ENCODE measurements at regions not wholly inside any gene's neighbourhood (a gene's known extent, or its start where the extent isn't known, plus 50 kb on each side); places are given as distances from the start of the nearest gene placed in this dataset.
"Not testable (repeated sequence)": the region's sequence is repeated elsewhere in the genome, so short reads cannot be mapped to it uniquely, and the experiment has no call there.

- Mint-ChIP-seq H3K36me3 (ENCODE audit: low read depth) (no peaks in the 10 kb centered on the region), H3K27me3 (peaks cover 4% of the 10 kb centered on the region), H3K4me3 (no peak overlapping the region), H3K27ac (no peak overlapping the region), H3K4me1 (no peaks in the 10 kb centered on the region), H3K9me3 (no peaks in the 10 kb centered on the region)
- no peak for DNase-seq
- POLR2A ChIA-PET, result no interaction called here
- CTCF ChIA-PET, result no interaction called here
Measured at GRCh38 chr22:49400136-49400940, 427.3 kb downstream of the BRD1 start.

- H3K4me1 Mint-ChIP-seq, result no peaks in the 10 kb centered on the region
- CTCF ChIA-PET, result no interaction called here
- no peaks in the 10 kb centered on the region for H3K27me3 Mint-ChIP-seq
- no peak overlapping the region for H3K4me3 Mint-ChIP-seq
- POLR2A ChIA-PET, result no interaction called here
- H3K9me3 Mint-ChIP-seq, result peaks cover 7% of the 10 kb centered on the region
- DNase-seq, result no peak
- no peak overlapping the region for H3K27ac Mint-ChIP-seq
- no peaks in the 10 kb centered on the region for H3K36me3 Mint-ChIP-seq (ENCODE audit: low read depth)
Measured at GRCh38 chr22:49398646-49399045, 429.0 kb downstream of the BRD1 start.

GRCh38 chr22:49398115-49398514 is 429.6 kb downstream of the BRD1 start:
- Mint-ChIP-seq H3K9me3 (peaks cover 7% of the 10 kb centered on the region), H3K27ac (no peak overlapping the region)
- CTCF ChIA-PET, result no interaction called here

GRCh38 chr22:49396817-49397216 is 430.9 kb downstream of the BRD1 start:
- no peak overlapping the region for H3K4me3 Mint-ChIP-seq
- H3K36me3 Mint-ChIP-seq (ENCODE audit: low read depth), result no peaks in the 10 kb centered on the region
- no peaks in the 10 kb centered on the region for H3K27me3 Mint-ChIP-seq
- ChIA-PET CTCF (no interaction called here), POLR2A (no interaction called here)
- no peaks in the 10 kb centered on the region for H3K4me1 Mint-ChIP-seq
- H3K9me3 Mint-ChIP-seq, result peaks cover 7% of the 10 kb centered on the region
- H3K27ac Mint-ChIP-seq, result no peak overlapping the region
- DNase-seq, result no peak

More at GRCh38 chr22:49398115-49398514, 429.6 kb downstream of the BRD1 start:
- no peak overlapping the region for H3K4me3 Mint-ChIP-seq
- no peaks in the 10 kb centered on the region for H3K36me3 Mint-ChIP-seq (ENCODE audit: low read depth)
- no peak for DNase-seq
- no peaks in the 10 kb centered on the region for H3K4me1 Mint-ChIP-seq
- no peaks in the 10 kb centered on the region for H3K27me3 Mint-ChIP-seq
- POLR2A ChIA-PET, result no interaction called here

- Mint-ChIP-seq H3K36me3 (ENCODE audit: low read depth) (no peaks in the 10 kb centered on the region), H3K9me3 (peaks cover 7% of the 10 kb centered on the region), H3K4me1 (no peaks in the 10 kb centered on the region), H3K4me3 (no peak overlapping the region), H3K27ac (no peak overlapping the region), H3K27me3 (no peaks in the 10 kb centered on the region)
- ChIA-PET CTCF (interaction anchor here (0.5 kb wide), 1 partner anchor 300 kb away, joined by 4 read pairs; no protein-coding TSS in a partner anchor), POLR2A (no interaction called here)
- DNase-seq, result no peak
Measured at GRCh38 chr22:49395617-49396016, 432.1 kb downstream of the BRD1 start.

- POLR2A ChIA-PET, result not testable (repeated sequence)
Measured at GRCh38 chr22:49395062-49395461, 432.6 kb downstream of the BRD1 start.

GRCh38 chr22:49394116-49394785 is 433.4 kb downstream of the BRD1 start:
- POLR2A ChIA-PET, result no interaction called here
- H3K27ac Mint-ChIP-seq, result no peak overlapping the region
- no peak for DNase-seq
- no peak overlapping the region for H3K4me3 Mint-ChIP-seq
- CTCF ChIA-PET, result no interaction called here
- no peaks in the 10 kb centered on the region for H3K36me3 Mint-ChIP-seq (ENCODE audit: low read depth)
- no peaks in the 10 kb centered on the region for H3K4me1 Mint-ChIP-seq
- H3K9me3 Mint-ChIP-seq, result peaks cover 13% of the 10 kb centered on the region
- H3K27me3 Mint-ChIP-seq, result no peaks in the 10 kb centered on the region

More at GRCh38 chr22:49395062-49395461, 432.6 kb downstream of the BRD1 start:
- H3K27me3 Mint-ChIP-seq; H3K36me3 Mint-ChIP-seq (ENCODE audit: low read depth); H3K4me1 Mint-ChIP-seq; H3K9me3 Mint-ChIP-seq; CTCF ChIA-PET; DNase-seq; H3K27ac Mint-ChIP-seq; H3K4me3 Mint-ChIP-seq: not testable (repeated sequence)

GRCh38 chr22:49393526-49393925 is 434.1 kb downstream of the BRD1 start:
- H3K27ac Mint-ChIP-seq, result no peak overlapping the region
- CTCF ChIA-PET, result interaction anchor here (0.6 kb wide), 1 partner anchor 208 kb away, joined by 3 read pairs; no protein-coding TSS in a partner anchor
- H3K9me3 Mint-ChIP-seq, result peaks cover 16% of the 10 kb centered on the region
- DNase-seq, result no peak
- H3K4me3 Mint-ChIP-seq, result no peak overlapping the region
- POLR2A ChIA-PET, result no interaction called here
- H3K27me3 Mint-ChIP-seq, result no peaks in the 10 kb centered on the region
- no peaks in the 10 kb centered on the region for H3K4me1 Mint-ChIP-seq
- no peaks in the 10 kb centered on the region for H3K36me3 Mint-ChIP-seq (ENCODE audit: low read depth)

GRCh38 chr22:49392841-49393510 is 434.7 kb downstream of the BRD1 start:
- ChIA-PET CTCF (interaction anchor here (0.6 kb wide), 2 partner anchors 16 to 208 kb away, joined by 3 to 4 read pairs; no protein-coding TSS in a partner anchor), POLR2A (no interaction called here)
- no peak overlapping the region for H3K4me3 Mint-ChIP-seq
- H3K9me3 Mint-ChIP-seq, result peaks cover 16% of the 10 kb centered on the region
- DNase-seq, result no peak
- H3K4me1 Mint-ChIP-seq, result no peaks in the 10 kb centered on the region
- no peaks in the 10 kb centered on the region for H3K27me3 Mint-ChIP-seq
- no peak overlapping the region for H3K27ac Mint-ChIP-seq
- H3K36me3 Mint-ChIP-seq (ENCODE audit: low read depth), result no peaks in the 10 kb centered on the region

- Mint-ChIP-seq H3K9me3 (peaks cover 16% of the 10 kb centered on the region), H3K36me3 (ENCODE audit: low read depth) (no peaks in the 10 kb centered on the region), H3K27ac (no peak overlapping the region), H3K27me3 (no peaks in the 10 kb centered on the region), H3K4me1 (no peaks in the 10 kb centered on the region), H3K4me3 (no peak overlapping the region)
- CTCF ChIA-PET, result interaction anchor here (0.6 kb wide), 1 partner anchor 16 kb away, joined by 4 read pairs; no protein-coding TSS in a partner anchor
- DNase-seq, result no peak
- POLR2A ChIA-PET, result no interaction called here
Measured at GRCh38 chr22:49392247-49392646, 435.4 kb downstream of the BRD1 start.

GRCh38 chr22:49391436-49391835 is 436.2 kb downstream of the BRD1 start:
- peaks cover 16% of the 10 kb centered on the region for H3K9me3 Mint-ChIP-seq
- no peaks in the 10 kb centered on the region for H3K36me3 Mint-ChIP-seq (ENCODE audit: low read depth)
- no peaks in the 10 kb centered on the region for H3K27me3 Mint-ChIP-seq
- DNase-seq, result no peak
- H3K27ac Mint-ChIP-seq, result no peak overlapping the region
- H3K4me1 Mint-ChIP-seq, result no peaks in the 10 kb centered on the region
- H3K4me3 Mint-ChIP-seq, result no peak overlapping the region
- ChIA-PET POLR2A (no interaction called here), CTCF (no interaction called here)

GRCh38 chr22:49390954-49391353 is 436.7 kb downstream of the BRD1 start:
- DNase-seq, result no peak
- H3K9me3 Mint-ChIP-seq, result peaks cover 16% of the 10 kb centered on the region
- H3K4me3 Mint-ChIP-seq, result no peak overlapping the region
- ChIA-PET CTCF (no interaction called here), POLR2A (no interaction called here)
- no peaks in the 10 kb centered on the region for H3K27me3 Mint-ChIP-seq
- no peaks in the 10 kb centered on the region for H3K36me3 Mint-ChIP-seq (ENCODE audit: low read depth)
- no peaks in the 10 kb centered on the region for H3K4me1 Mint-ChIP-seq
- H3K27ac Mint-ChIP-seq, result no peak overlapping the region

- H3K36me3 Mint-ChIP-seq (ENCODE audit: low read depth); H3K27me3 Mint-ChIP-seq; H3K9me3 Mint-ChIP-seq; H3K27ac Mint-ChIP-seq; H3K4me3 Mint-ChIP-seq; DNase-seq; POLR2A ChIA-PET; H3K4me1 Mint-ChIP-seq; CTCF ChIA-PET: not testable (repeated sequence)
Measured at GRCh38 chr22:49383909-49384308, 443.8 kb downstream of the BRD1 start.

Data from activated CD4-positive, alpha-beta T cell treated with anti-CD3 and anti-CD28 coated beads, Interleukin-2, amount 10 ng/mL, durations not matched to agents 7 days and 5 days (primary cell).